Memory B cell (primary cell): ENCODE measurements at regions not wholly inside any gene's neighbourhood (a gene's known extent, or its start where the extent isn't known, plus 50 kb on each side); places are given as distances from the start of the nearest gene placed in this dataset.

Experiments used
- ATAC-seq: fragments of 150-1000 bp; cut with Tn5 transposase; 2 replicates; pipeline ENCODE4 v1.10.0; 2021; ENCODE audit warnings: low read depth, mild to moderate bottlenecking, moderate library complexity
- DNase-seq, 2 donors: peaks; one replicate each; pipeline ENCODE4 v3.0.0; 2022; ENCODE audit warnings: low spot score in 2 of 2
- H3K27ac Mint-ChIP-seq: one replicate; pipeline ENCODE4 v1.8.0; 2022; ENCODE audit warnings: mild to moderate bottlenecking, moderate library complexity, mixed read lengths
- H3K27me3 Mint-ChIP-seq: one replicate; pipeline ENCODE4 v1.8.0; 2022; ENCODE audit warnings: mixed read lengths
- H3K36me3 Mint-ChIP-seq: one replicate; pipeline ENCODE4 v1.8.0; 2022; ENCODE audit warnings: mild to moderate bottlenecking, mixed read lengths
- H3K4me1 Mint-ChIP-seq: one replicate; pipeline ENCODE4 v1.8.0; 2022; ENCODE audit warnings: mixed read lengths
- H3K4me3 Mint-ChIP-seq: one replicate; pipeline ENCODE4 v1.8.0; 2022; ENCODE audit warnings: mild to moderate bottlenecking, moderate library complexity, mixed read lengths
- H3K9me3 Mint-ChIP-seq: one replicate; pipeline ENCODE4 v1.8.0; 2022; ENCODE audit warnings: mixed read lengths

GRCh38 chr3:127056281-127056680 lies 73.4 kb downstream of the PLXNA1 start:
- DNase-seq (no peak), ATAC-seq (no peak)
- peaks cover 4% of the 10 kb centered on the region for H3K36me3 Mint-ChIP-seq
- no peaks in the 10 kb centered on the region for H3K4me1 Mint-ChIP-seq
- no peak overlapping the region for H3K27ac Mint-ChIP-seq
- no peak overlapping the region for H3K4me3 Mint-ChIP-seq
- peaks cover 14% of the 10 kb centered on the region for H3K27me3 Mint-ChIP-seq
- H3K9me3 Mint-ChIP-seq: peaks cover 8% of the 10 kb centered on the region

- ATAC-seq: no peak
- Mint-ChIP-seq H3K27ac (no peak overlapping the region), H3K9me3 (peaks cover 8% of the 10 kb centered on the region), H3K4me1 (no peaks in the 10 kb centered on the region), H3K27me3 (peaks cover 14% of the 10 kb centered on the region), H3K36me3 (peaks cover 4% of the 10 kb centered on the region), H3K4me3 (no peak overlapping the region)
- no peak for DNase-seq
Measured at GRCh38 chr3:127056976-127057375, 74.1 kb downstream of the PLXNA1 start.

DNA sequence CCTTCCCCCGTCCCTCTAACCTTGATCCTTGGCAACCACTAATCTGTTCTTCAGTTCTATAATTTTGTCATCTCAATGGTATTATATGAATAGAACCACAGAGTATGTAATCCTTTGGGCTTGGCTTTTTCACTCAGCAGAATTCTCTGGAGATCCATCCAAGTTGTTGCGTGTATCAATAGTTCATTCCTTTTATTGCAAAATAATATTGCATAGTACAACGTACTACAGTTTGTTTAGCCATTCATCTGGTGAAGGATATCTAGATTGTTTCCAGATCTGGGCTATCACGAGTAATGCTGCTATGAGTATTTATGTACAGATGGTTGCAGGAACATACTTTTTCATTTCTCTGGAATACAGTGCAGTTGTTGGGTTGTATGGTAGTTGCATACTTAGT lies 76.2 kb downstream of the PLXNA1 start:
- H3K4me1 Mint-ChIP-seq: no peaks in the 10 kb centered on the region
- no peak overlapping the region for H3K4me3 Mint-ChIP-seq
- DNase-seq (no peak), ATAC-seq (no peak)
- H3K9me3 Mint-ChIP-seq: peaks cover 8% of the 10 kb centered on the region
- peaks cover 4% of the 10 kb centered on the region for H3K36me3 Mint-ChIP-seq
- H3K27me3 Mint-ChIP-seq: peaks cover 12% of the 10 kb centered on the region
- H3K27ac Mint-ChIP-seq: no peak overlapping the region

GRCh38 chr3:127061641-127062040 lies 78.7 kb downstream of the PLXNA1 start:
- DNase-seq (no peak), ATAC-seq (no peak)
- Mint-ChIP-seq H3K9me3 (peaks cover 8% of the 10 kb centered on the region), H3K27me3 (peaks cover 16% of the 10 kb centered on the region), H3K36me3 (peaks cover 4% of the 10 kb centered on the region), H3K27ac (no peak overlapping the region), H3K4me1 (no peaks in the 10 kb centered on the region), H3K4me3 (no peak overlapping the region)

- Mint-ChIP-seq H3K27me3 (peaks cover 23% of the 10 kb centered on the region), H3K36me3 (no peaks in the 10 kb centered on the region), H3K4me3 (no peak overlapping the region), H3K9me3 (peaks cover 2% of the 10 kb centered on the region), H3K27ac (no peak overlapping the region), H3K4me1 (no peaks in the 10 kb centered on the region)
- DNase-seq (no peak), ATAC-seq (no peak)
Measured at GRCh38 chr3:127062926-127063325, 80.0 kb downstream of the PLXNA1 start.

- no peak overlapping the region for H3K27ac Mint-ChIP-seq
- H3K27me3 Mint-ChIP-seq: peaks cover 25% of the 10 kb centered on the region
- DNase-seq: no peak
- H3K9me3 Mint-ChIP-seq: peaks cover 2% of the 10 kb centered on the region
- ATAC-seq: no peak
- no peak overlapping the region for H3K4me3 Mint-ChIP-seq
- no peaks in the 10 kb centered on the region for H3K36me3 Mint-ChIP-seq
- no peaks in the 10 kb centered on the region for H3K4me1 Mint-ChIP-seq
Measured at GRCh38 chr3:127063916-127064315, 81.0 kb downstream of the PLXNA1 start.

DNA sequence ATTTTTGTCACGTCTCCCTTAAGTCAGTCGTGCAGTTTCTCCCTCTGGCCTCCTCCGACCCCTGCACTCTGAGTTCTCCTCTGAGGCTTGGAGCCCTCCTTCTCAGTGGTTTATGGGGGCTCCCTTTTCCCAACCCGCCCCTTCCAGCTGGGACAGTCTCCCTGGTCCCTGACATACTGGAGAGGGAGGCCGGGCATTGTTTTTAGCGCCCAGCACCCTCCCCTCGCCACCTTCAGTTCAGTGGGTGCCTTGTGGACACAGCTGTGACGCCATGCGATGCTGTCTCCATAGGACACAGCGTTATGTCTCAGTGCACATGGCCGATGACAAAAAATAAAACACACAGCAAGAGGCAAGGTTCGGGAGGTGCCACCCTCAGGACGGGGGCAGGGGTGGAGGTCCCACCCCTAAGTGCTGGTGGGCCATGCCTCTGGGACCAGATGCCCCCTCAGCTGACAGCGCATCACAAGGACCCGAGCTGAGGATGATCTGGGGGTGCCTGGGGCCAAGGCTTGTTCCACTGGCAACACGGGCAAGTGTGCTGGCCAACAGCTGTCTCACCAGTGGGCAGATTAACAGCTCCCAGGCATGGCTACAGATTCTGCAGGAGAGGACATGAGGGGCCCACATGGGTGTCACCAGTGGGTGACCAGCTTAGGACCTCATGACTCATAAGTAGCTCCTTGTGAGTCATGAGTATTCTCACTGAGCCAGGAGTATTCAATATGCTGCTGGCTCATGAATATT lies 81.6 kb downstream of the PLXNA1 start:
- Mint-ChIP-seq H3K27me3 (peaks cover 29% of the 10 kb centered on the region), H3K27ac (no peak overlapping the region), H3K36me3 (no peaks in the 10 kb centered on the region), H3K4me3 (no peak overlapping the region), H3K4me1 (no peaks in the 10 kb centered on the region), H3K9me3 (peaks cover 2% of the 10 kb centered on the region)
- DNase-seq: no peak
- ATAC-seq: no peak

DNA sequence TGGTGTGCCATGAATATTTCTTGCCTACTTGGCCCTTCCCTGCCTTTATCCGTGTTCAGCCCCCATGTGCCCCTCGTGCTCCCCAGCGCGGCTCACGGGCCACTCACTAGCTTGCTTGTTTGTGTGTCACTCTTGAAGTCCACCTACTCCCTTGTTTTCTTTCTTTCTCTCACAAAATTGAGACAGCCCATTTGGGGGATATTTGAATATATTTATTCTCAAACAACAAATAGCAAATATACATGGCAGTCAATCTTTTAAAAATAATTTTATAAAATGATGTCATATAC lies 82.2 kb downstream of the PLXNA1 start:
- DNase-seq (no peak), ATAC-seq (no peak)
- Mint-ChIP-seq H3K9me3 (peaks cover 2% of the 10 kb centered on the region), H3K4me3 (no peak overlapping the region), H3K27me3 (peaks cover 30% of the 10 kb centered on the region), H3K36me3 (no peaks in the 10 kb centered on the region), H3K4me1 (no peaks in the 10 kb centered on the region), H3K27ac (no peak overlapping the region)

GRCh38 chr3:127065561-127066290 lies 82.8 kb downstream of the PLXNA1 start:
- Mint-ChIP-seq H3K27ac (no peak overlapping the region), H3K27me3 (peaks cover 27% of the 10 kb centered on the region), H3K4me1 (no peaks in the 10 kb centered on the region), H3K36me3 (no peaks in the 10 kb centered on the region), H3K9me3 (no peaks in the 10 kb centered on the region), H3K4me3 (no peak overlapping the region)
- DNase-seq (no peak), ATAC-seq (no peak)

DNA sequence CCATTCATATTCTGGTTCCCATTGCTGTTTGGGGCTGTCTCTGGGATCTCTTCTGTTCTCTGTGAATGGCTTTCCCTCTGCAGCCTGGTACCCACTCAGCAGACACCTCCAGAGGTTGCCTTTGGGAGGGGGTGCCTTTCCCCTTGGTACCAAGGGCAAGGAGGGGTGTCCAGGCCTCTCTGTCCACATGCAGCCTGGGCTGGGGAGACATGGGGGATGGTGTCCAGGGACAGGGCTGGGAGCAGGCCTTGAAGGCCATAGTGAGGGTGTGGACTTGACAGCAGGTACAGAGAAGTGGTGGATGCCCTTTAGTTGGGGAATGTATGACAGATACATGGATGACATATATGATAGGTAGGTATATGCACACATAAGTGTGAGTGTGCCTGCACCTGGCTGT lies 83.7 kb downstream of the PLXNA1 start:
- Mint-ChIP-seq H3K27me3 (peaks cover 31% of the 10 kb centered on the region), H3K27ac (no peak overlapping the region), H3K36me3 (no peaks in the 10 kb centered on the region), H3K9me3 (no peaks in the 10 kb centered on the region), H3K4me1 (no peaks in the 10 kb centered on the region), H3K4me3 (no peak overlapping the region)
- DNase-seq (no peak), ATAC-seq (no peak)

- Mint-ChIP-seq H3K4me3 (no peak overlapping the region), H3K27ac (no peak overlapping the region), H3K36me3 (no peaks in the 10 kb centered on the region), H3K9me3 (no peaks in the 10 kb centered on the region), H3K27me3 (peaks cover 31% of the 10 kb centered on the region), H3K4me1 (no peaks in the 10 kb centered on the region)
- DNase-seq (no peak), ATAC-seq (no peak)
Measured at GRCh38 chr3:127067116-127067910, 84.4 kb downstream of the PLXNA1 start.

- H3K27ac Mint-ChIP-seq: no peak overlapping the region
- no peaks in the 10 kb centered on the region for H3K4me1 Mint-ChIP-seq
- H3K4me3 Mint-ChIP-seq: no peak overlapping the region
- no peaks in the 10 kb centered on the region for H3K9me3 Mint-ChIP-seq
- ATAC-seq: no peak
- DNase-seq: no peak
- no peaks in the 10 kb centered on the region for H3K36me3 Mint-ChIP-seq
- H3K27me3 Mint-ChIP-seq: peaks cover 29% of the 10 kb centered on the region
Measured at GRCh38 chr3:127068111-127068810, 85.3 kb downstream of the PLXNA1 start.

GRCh38 chr3:127068871-127069270 lies 86.0 kb downstream of the PLXNA1 start:
- Mint-ChIP-seq H3K27me3 (peaks cover 29% of the 10 kb centered on the region), H3K4me1 (no peaks in the 10 kb centered on the region), H3K36me3 (no peaks in the 10 kb centered on the region), H3K9me3 (no peaks in the 10 kb centered on the region), H3K27ac (no peak overlapping the region), H3K4me3 (no peak overlapping the region)
- DNase-seq (no peak), ATAC-seq (no peak)
